ENCODE measurements at regions not wholly inside any gene's neighbourhood (a gene's known extent, or its start where the extent isn't known, plus 50 kb on each side); places are given as distances from the start of the nearest gene placed in this dataset.

DNA sequence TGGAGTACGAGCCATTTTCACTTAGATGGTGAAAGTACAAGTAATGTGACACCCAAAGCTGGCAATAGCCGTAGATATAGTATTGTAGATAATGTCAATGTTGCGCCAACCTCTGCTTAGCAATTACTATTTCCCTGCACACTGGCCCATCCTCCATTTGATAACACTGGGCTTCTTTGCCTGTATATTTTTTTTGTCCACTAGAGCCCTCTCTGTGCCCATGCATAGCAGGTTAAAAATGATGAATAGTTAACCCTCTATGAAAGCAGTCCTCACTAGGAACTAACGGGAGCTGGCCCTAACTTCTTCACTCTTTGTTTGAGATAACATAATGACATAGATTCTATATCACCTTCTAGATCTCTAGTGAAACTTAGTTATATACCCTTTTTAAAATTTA is 416.8 kb downstream of the TUSC1 start (continued):
- TF ChIP-seq, protein P1, sequence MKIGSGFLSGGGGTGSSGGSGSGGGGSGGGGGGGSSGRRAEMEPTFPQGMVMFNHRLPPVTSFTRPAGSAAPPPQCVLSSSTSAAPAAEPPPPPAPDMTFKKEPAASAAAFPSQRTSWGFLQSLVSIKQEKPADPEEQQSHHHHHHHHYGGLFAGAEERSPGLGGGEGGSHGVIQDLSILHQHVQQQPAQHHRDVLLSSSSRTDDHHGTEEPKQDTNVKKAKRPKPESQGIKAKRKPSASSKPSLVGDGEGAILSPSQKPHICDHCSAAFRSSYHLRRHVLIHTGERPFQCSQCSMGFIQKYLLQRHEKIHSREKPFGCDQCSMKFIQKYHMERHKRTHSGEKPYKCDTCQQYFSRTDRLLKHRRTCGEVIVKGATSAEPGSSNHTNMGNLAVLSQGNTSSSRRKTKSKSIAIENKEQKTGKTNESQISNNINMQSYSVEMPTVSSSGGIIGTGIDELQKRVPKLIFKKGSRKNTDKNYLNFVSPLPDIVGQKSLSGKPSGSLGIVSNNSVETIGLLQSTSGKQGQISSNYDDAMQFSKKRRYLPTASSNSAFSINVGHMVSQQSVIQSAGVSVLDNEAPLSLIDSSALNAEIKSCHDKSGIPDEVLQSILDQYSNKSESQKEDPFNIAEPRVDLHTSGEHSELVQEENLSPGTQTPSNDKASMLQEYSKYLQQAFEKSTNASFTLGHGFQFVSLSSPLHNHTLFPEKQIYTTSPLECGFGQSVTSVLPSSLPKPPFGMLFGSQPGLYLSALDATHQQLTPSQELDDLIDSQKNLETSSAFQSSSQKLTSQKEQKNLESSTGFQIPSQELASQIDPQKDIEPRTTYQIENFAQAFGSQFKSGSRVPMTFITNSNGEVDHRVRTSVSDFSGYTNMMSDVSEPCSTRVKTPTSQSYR (CRISPR knock-in tag; IDR thresholded peaks at IDR 0.05; ENCODE audit: borderline replicate concordance), result no peak
- TF ChIP-seq ZSCAN31 (CRISPR knock-in tag; IDR thresholded peaks at IDR 0.05; ENCODE audit: low read depth), result no peak
- TF ChIP-seq ONECUT2 (CRISPR knock-in tag; IDR thresholded peaks at IDR 0.05), result no peak
- no peak for TF ChIP-seq FOXO1 (CRISPR knock-in tag; IDR thresholded peaks at IDR 0.05)
- no peak for TF ChIP-seq SP1 (IDR thresholded peaks at IDR 0.05)
- TF ChIP-seq SP1 (CRISPR knock-in tag; IDR thresholded peaks at IDR 0.05), result no peak

DNA sequence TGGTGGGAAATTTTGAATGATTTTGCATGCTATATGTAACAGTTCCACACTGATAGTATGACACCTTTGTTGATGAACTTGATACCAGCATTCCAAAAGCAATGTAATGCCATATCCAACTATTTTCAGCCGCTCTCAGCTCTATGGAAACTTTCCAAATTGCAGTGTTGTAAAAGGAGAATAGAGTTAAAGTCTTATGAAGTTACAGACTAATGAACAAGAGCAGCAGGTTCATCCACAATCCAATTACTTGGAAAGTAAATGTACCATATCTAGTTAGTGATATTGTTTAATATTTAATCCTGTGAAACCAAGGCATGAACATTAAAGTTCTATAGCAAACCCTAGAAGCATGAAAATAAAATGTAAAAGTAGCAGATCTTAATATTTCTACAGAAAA is 418.2 kb downstream of the TUSC1 start:
- peaks cover 11% of the 10 kb centered on the region for H3K9me3 ChIP-seq (ENCODE audit: low read length)
- in situ Hi-C loops (cut with HindIII; ENCODE audit: extremely low pct_ligation_motif_present, low pct_unique_long_range_greater_than_20kb), result no loop called here
- CTCF ChIA-PET (ENCODE audit: low intra/inter-chr PET ratio, low total read pairs), result no interaction called here
- TF ChIP-seq NFKB2 (CRISPR knock-in tag; IDR thresholded peaks at IDR 0.05; ENCODE audit: borderline replicate concordance) (no peak), ZNF644 (CRISPR knock-in tag; IDR thresholded peaks at IDR 0.05; ENCODE audit: low read depth) (no peak), ZNF468 (CRISPR knock-in tag; IDR thresholded peaks at IDR 0.05) (no peak), SP4 (CRISPR knock-in tag; IDR thresholded peaks at IDR 0.05) (no peak)
- TF ChIP-seq, protein P2, sequence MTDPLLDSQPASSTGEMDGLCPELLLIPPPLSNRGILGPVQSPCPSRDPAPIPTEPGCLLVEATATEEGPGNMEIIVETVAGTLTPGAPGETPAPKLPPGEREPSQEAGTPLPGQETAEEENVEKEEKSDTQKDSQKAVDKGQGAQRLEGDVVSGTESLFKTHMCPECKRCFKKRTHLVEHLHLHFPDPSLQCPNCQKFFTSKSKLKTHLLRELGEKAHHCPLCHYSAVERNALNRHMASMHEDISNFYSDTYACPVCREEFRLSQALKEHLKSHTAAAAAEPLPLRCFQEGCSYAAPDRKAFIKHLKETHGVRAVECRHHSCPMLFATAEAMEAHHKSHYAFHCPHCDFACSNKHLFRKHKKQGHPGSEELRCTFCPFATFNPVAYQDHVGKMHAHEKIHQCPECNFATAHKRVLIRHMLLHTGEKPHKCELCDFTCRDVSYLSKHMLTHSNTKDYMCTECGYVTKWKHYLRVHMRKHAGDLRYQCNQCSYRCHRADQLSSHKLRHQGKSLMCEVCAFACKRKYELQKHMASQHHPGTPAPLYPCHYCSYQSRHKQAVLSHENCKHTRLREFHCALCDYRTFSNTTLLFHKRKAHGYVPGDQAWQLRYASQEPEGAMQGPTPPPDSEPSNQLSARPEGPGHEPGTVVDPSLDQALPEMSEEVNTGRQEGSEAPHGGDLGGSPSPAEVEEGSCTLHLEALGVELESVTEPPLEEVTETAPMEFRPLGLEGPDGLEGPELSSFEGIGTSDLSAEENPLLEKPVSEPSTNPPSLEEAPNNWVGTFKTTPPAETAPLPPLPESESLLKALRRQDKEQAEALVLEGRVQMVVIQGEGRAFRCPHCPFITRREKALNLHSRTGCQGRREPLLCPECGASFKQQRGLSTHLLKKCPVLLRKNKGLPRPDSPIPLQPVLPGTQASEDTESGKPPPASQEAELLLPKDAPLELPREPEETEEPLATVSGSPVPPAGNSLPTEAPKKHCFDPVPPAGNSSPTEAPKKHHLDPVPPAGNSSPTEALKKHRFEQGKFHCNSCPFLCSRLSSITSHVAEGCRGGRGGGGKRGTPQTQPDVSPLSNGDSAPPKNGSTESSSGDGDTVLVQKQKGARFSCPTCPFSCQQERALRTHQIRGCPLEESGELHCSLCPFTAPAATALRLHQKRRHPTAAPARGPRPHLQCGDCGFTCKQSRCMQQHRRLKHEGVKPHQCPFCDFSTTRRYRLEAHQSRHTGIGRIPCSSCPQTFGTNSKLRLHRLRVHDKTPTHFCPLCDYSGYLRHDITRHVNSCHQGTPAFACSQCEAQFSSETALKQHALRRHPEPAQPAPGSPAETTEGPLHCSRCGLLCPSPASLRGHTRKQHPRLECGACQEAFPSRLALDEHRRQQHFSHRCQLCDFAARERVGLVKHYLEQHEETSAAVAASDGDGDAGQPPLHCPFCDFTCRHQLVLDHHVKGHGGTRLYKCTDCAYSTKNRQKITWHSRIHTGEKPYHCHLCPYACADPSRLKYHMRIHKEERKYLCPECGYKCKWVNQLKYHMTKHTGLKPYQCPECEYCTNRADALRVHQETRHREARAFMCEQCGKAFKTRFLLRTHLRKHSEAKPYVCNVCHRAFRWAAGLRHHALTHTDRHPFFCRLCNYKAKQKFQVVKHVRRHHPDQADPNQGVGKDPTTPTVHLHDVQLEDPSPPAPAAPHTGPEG (CRISPR knock-in tag; IDR thresholded peaks at IDR 0.05), result no peak
- TF ChIP-seq, protein P3, sequence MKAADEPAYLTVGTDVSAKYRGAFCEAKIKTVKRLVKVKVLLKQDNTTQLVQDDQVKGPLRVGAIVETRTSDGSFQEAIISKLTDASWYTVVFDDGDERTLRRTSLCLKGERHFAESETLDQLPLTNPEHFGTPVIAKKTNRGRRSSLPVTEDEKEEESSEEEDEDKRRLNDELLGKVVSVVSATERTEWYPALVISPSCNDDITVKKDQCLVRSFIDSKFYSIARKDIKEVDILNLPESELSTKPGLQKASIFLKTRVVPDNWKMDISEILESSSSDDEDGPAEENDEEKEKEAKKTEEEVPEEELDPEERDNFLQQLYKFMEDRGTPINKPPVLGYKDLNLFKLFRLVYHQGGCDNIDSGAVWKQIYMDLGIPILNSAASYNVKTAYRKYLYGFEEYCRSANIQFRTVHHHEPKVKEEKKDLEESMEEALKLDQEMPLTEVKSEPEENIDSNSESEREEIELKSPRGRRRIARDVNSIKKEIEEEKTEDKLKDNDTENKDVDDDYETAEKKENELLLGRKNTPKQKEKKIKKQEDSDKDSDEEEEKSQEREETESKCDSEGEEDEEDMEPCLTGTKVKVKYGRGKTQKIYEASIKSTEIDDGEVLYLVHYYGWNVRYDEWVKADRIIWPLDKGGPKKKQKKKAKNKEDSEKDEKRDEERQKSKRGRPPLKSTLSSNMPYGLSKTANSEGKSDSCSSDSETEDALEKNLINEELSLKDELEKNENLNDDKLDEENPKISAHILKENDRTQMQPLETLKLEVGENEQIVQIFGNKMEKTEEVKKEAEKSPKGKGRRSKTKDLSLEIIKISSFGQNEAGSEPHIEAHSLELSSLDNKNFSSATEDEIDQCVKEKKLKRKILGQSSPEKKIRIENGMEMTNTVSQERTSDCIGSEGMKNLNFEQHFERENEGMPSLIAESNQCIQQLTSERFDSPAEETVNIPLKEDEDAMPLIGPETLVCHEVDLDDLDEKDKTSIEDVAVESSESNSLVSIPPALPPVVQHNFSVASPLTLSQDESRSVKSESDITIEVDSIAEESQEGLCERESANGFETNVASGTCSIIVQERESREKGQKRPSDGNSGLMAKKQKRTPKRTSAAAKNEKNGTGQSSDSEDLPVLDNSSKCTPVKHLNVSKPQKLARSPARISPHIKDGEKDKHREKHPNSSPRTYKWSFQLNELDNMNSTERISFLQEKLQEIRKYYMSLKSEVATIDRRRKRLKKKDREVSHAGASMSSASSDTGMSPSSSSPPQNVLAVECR (CRISPR knock-in tag; IDR thresholded peaks at IDR 0.05; ENCODE audit: borderline replicate concordance), result no peak

More for the DNA sequence above, 418.2 kb downstream of the TUSC1 start:
- H3K4me2 ChIP-seq (ENCODE audit: low read depth, low read length), result no peak overlapping the region
- POLR2A ChIA-PET, result no interaction called here
- H3K36me3 ChIP-seq (replicated peaks in 1 of 2; ENCODE audit: control insufficient read depth in 1 of 2, insufficient read depth in 2 of 2, low read length in 2 of 2), result no peaks in the 10 kb centered on the region
- WGBS (ENCODE audit: low lambda C conversion rate), result 0% methylated on average over 1 of the region's 1 CpG
- no peaks in the 10 kb centered on the region for H3K4me1 ChIP-seq (ENCODE audit: insufficient read depth, low read length)
- H3K79me2 ChIP-seq (ENCODE audit: insufficient read depth, low read length), result no peaks in the 10 kb centered on the region
- FAIRE-seq (no peak), DNase-seq (ENCODE audit: low spot score) (no peak), ATAC-seq (no peak)
- no peak overlapping the region for H3K4me3 ChIP-seq (replicated peaks in 1 of 3; ENCODE audit: insufficient read depth in 1 of 3, low read depth in 2 of 3, low read length in 3 of 3)
- no peak overlapping the region for H3K9ac ChIP-seq (ENCODE audit: insufficient read depth, low read depth, low read length)
- no peaks in the 10 kb centered on the region for H4K20me1 ChIP-seq (ENCODE audit: insufficient read depth, low read length)
- no peak overlapping the region for H2AFZ ChIP-seq (ENCODE audit: low read length)
- intact Hi-C loops (cut with micrococcal nuclease; ENCODE audit: unreplicated experiment), result no loop called here
- BruUV-seq (replicated peaks), result no TSS peak
- no peak overlapping the region for H3K27ac ChIP-seq (ENCODE audit: extremely low read length, insufficient read depth, low read length)
- H3K27me3 ChIP-seq (ENCODE audit: control insufficient read depth in 1 of 2, insufficient read depth in 2 of 2, low read length in 2 of 2), result no peaks in the 10 kb centered on the region

Measured in HepG2 (cell line).